ENCODE measurements at regions not wholly inside any gene's neighbourhood (a gene's known extent, or its start where the extent isn't known, plus 50 kb on each side); places are given as distances from the start of the nearest gene placed in this dataset.

GRCh38 chr13:19075418-19075817 lies 106.2 kb downstream of the TUBA3C start:
- no peak for TF ChIP-seq POLR2AphosphoS5 (IDR thresholded peaks at IDR 0.05; ENCODE audit: insufficient read depth in 1 of 2, low read depth in 1 of 2)
- TF ChIP-seq CTCF (IDR thresholded peaks at IDR 0.05): no peak
